ENCODE measurements at regions not wholly inside any gene's neighbourhood (a gene's known extent, or its start where the extent isn't known, plus 50 kb on each side); places are given as distances from the start of the nearest gene placed in this dataset.

GRCh38 chr5:92861531-92862285 lies 719.3 kb downstream of the NR2F1-AS1 start:
- intact Hi-C loops (cut with DNase I) = no loop called here
- no peak for TF ChIP-seq POLR2A (IDR thresholded peaks at IDR 0.05)
- TF ChIP-seq CTCF (IDR thresholded peaks at IDR 0.05) = no peak
- WGBS, 2 donors = 56 to 60% methylated on average over 3 of the region's 3 CpGs
- Histone ChIP-seq H3K4me3 (no peak overlapping the region), H3K4me1 (no peaks in the 10 kb centered on the region), H3K27ac (no peak overlapping the region), H3K36me3 (no peaks in the 10 kb centered on the region), H3K9me3 (no peaks in the 10 kb centered on the region), H3K27me3 (no peaks in the 10 kb centered on the region)
- no peak for DNase-seq

GRCh38 chr5:92860061-92860460 lies 721.0 kb downstream of the NR2F1-AS1 start:
- no peaks in the 10 kb centered on the region for H3K27me3 ChIP-seq
- TF ChIP-seq POLR2A (IDR thresholded peaks at IDR 0.05) (no peak), CTCF (IDR thresholded peaks at IDR 0.05) (no peak)
- no peak overlapping the region for H3K27ac ChIP-seq
- H3K4me1 ChIP-seq = no peaks in the 10 kb centered on the region
- no peak overlapping the region for H3K4me3 ChIP-seq
- no peaks in the 10 kb centered on the region for H3K36me3 ChIP-seq
- WGBS, 2 donors = 55 to 71% methylated on average over 2 of the region's 2 CpGs
- DNase-seq = no peak
- intact Hi-C loops (cut with DNase I) = no loop called here
- no peaks in the 10 kb centered on the region for H3K9me3 ChIP-seq

- H3K4me3 ChIP-seq = no peak overlapping the region
- TF ChIP-seq POLR2A (IDR thresholded peaks at IDR 0.05) (no peak), CTCF (IDR thresholded peaks at IDR 0.05) (no peak)
- H3K27me3 ChIP-seq = no peaks in the 10 kb centered on the region
- H3K36me3 ChIP-seq = no peaks in the 10 kb centered on the region
- intact Hi-C loops (cut with DNase I) = no loop called here
- no peaks in the 10 kb centered on the region for H3K4me1 ChIP-seq
- no peak for DNase-seq
- H3K27ac ChIP-seq = no peak overlapping the region
- H3K9me3 ChIP-seq = no peaks in the 10 kb centered on the region
- WGBS, 2 donors = 66 to 79% methylated on average over 4 of the region's 4 CpGs
Measured at GRCh38 chr5:92852219-92852618, 728.8 kb downstream of the NR2F1-AS1 start.

GRCh38 chr5:92850886-92851285 lies 730.1 kb downstream of the NR2F1-AS1 start:
- no peaks in the 10 kb centered on the region for H3K4me1 ChIP-seq
- no peaks in the 10 kb centered on the region for H3K36me3 ChIP-seq
- no peak for DNase-seq
- TF ChIP-seq POLR2A (IDR thresholded peaks at IDR 0.05) (no peak), CTCF (IDR thresholded peaks at IDR 0.05) (no peak)
- intact Hi-C loops (cut with DNase I) = no loop called here
- H3K27ac ChIP-seq = no peak overlapping the region
- no peak overlapping the region for H3K4me3 ChIP-seq
- no peaks in the 10 kb centered on the region for H3K27me3 ChIP-seq
- no peaks in the 10 kb centered on the region for H3K9me3 ChIP-seq
- 49 to 61% methylated on average over 2 of the region's 2 CpGs for WGBS, 2 donors

- H3K9me3 ChIP-seq = no peaks in the 10 kb centered on the region
- intact Hi-C loops (cut with DNase I) = no loop called here
- H3K36me3 ChIP-seq = no peaks in the 10 kb centered on the region
- no peak overlapping the region for H3K27ac ChIP-seq
- no peaks in the 10 kb centered on the region for H3K27me3 ChIP-seq
- no peak for DNase-seq
- TF ChIP-seq CTCF (IDR thresholded peaks at IDR 0.05) (no peak), POLR2A (IDR thresholded peaks at IDR 0.05) (no peak)
- H3K4me3 ChIP-seq = no peak overlapping the region
- no peaks in the 10 kb centered on the region for H3K4me1 ChIP-seq
Measured at GRCh38 chr5:92849756-92850155, 731.3 kb downstream of the NR2F1-AS1 start.
